ENCODE measurements at regions not wholly inside any gene's neighbourhood (a gene's known extent, or its start where the extent isn't known, plus 50 kb on each side); places are given as distances from the start of the nearest gene placed in this dataset.
A peak's percentile ranks its signal among the peaks of the same experiment; 100 is the strongest.

- no peak for DNase-seq
- Histone ChIP-seq H3K4me3 (no peak overlapping the region), H3K9me3 (no peaks in the 10 kb centered on the region), H3K27ac (no peak overlapping the region), H3K4me1 (peaks cover 0 to 8% of the 10 kb centered on the region in 2 donors), H3K36me3 (no peaks in the 10 kb centered on the region), H3K27me3 (no peaks in the 10 kb centered on the region)
- TF ChIP-seq POLR2A (IDR thresholded peaks at IDR 0.05) = no peak
- intact Hi-C loops (cut with DNase I; ENCODE audit: low total_unique reads) = no loop called here
Measured at GRCh38 chr14:95463171-95463901, 53.1 kb downstream of the SYNE3 start.

- DNase-seq = no peak
- Histone ChIP-seq H3K36me3 (no peaks in the 10 kb centered on the region), H3K4me3 (no peak overlapping the region), H3K27ac (no peak overlapping the region), H3K9me3 (no peaks in the 10 kb centered on the region), H3K4me1 (peaks cover 0 to 8% of the 10 kb centered on the region in 2 donors), H3K27me3 (no peaks in the 10 kb centered on the region)
- TF ChIP-seq, protein P1, sequence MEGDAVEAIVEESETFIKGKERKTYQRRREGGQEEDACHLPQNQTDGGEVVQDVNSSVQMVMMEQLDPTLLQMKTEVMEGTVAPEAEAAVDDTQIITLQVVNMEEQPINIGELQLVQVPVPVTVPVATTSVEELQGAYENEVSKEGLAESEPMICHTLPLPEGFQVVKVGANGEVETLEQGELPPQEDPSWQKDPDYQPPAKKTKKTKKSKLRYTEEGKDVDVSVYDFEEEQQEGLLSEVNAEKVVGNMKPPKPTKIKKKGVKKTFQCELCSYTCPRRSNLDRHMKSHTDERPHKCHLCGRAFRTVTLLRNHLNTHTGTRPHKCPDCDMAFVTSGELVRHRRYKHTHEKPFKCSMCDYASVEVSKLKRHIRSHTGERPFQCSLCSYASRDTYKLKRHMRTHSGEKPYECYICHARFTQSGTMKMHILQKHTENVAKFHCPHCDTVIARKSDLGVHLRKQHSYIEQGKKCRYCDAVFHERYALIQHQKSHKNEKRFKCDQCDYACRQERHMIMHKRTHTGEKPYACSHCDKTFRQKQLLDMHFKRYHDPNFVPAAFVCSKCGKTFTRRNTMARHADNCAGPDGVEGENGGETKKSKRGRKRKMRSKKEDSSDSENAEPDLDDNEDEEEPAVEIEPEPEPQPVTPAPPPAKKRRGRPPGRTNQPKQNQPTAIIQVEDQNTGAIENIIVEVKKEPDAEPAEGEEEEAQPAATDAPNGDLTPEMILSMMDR (IDR thresholded peaks at IDR 0.05) = no peak
- no peak for TF ChIP-seq POLR2A (IDR thresholded peaks at IDR 0.05)
- intact Hi-C loops (cut with DNase I; ENCODE audit: low total_unique reads) = no loop called here
Measured at GRCh38 chr14:95462491-95462890, 54.0 kb downstream of the SYNE3 start.

- H3K27ac ChIP-seq = peak overlapping the region in 1 of 2 donors; percentile 44
- no peaks in the 10 kb centered on the region for H3K9me3 ChIP-seq
- no peak overlapping the region for H3K4me3 ChIP-seq
- no peaks in the 10 kb centered on the region for H3K27me3 ChIP-seq
- DNase-seq = peak; percentile 51 to 60
- peaks cover 0 to 8% of the 10 kb centered on the region in 2 donors for H3K4me1 ChIP-seq
- no peaks in the 10 kb centered on the region for H3K36me3 ChIP-seq
- TF ChIP-seq POLR2A (IDR thresholded peaks at IDR 0.05) = no peak
- intact Hi-C loops (cut with DNase I; ENCODE audit: low total_unique reads) = no loop called here
Measured at GRCh38 chr14:95460647-95461478, 55.6 kb downstream of the SYNE3 start.

GRCh38 chr14:95458906-95459305 is 57.5 kb downstream of the SYNE3 start:
- no peaks in the 10 kb centered on the region for H3K36me3 ChIP-seq
- no peaks in the 10 kb centered on the region for H3K27me3 ChIP-seq
- no peak overlapping the region for H3K27ac ChIP-seq
- no peaks in the 10 kb centered on the region for H3K9me3 ChIP-seq
- intact Hi-C loops (cut with DNase I; ENCODE audit: low total_unique reads) = no loop called here
- TF ChIP-seq, protein P1 (IDR thresholded peaks at IDR 0.05) = no peak
- TF ChIP-seq POLR2A (IDR thresholded peaks at IDR 0.05) = no peak
- H3K4me1 ChIP-seq = peaks cover 0 to 8% of the 10 kb centered on the region in 2 donors
- DNase-seq = no peak
- H3K4me3 ChIP-seq = no peak overlapping the region

DNA sequence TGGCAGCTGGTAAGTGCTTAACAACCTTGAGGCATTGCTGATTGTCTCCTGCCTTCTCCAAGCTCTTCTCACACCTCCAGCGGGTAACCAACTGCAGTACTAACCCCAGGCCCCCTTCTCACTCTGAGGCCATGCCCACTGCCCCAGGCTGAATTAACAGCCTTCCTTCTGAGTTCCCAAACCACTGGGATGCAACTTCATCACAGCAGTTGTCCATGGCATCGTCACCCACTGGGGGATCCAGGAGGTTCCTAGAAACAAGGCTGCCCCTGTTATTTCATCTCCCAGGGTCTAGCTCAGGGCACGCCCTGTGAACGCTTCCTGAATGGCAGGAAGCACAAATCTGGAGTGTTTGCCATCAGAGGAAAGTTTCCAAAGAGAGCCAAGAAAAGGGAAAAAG is 58.0 kb downstream of the SYNE3 start:
- Histone ChIP-seq H3K4me1 (peaks cover 0 to 8% of the 10 kb centered on the region in 2 donors), H3K4me3 (no peak overlapping the region), H3K9me3 (no peaks in the 10 kb centered on the region), H3K36me3 (no peaks in the 10 kb centered on the region), H3K27ac (no peak overlapping the region), H3K27me3 (no peaks in the 10 kb centered on the region)
- no peak for TF ChIP-seq POLR2A (IDR thresholded peaks at IDR 0.05)
- TF ChIP-seq, protein P1 (IDR thresholded peaks at IDR 0.05) = no peak
- no peak for DNase-seq
- intact Hi-C loops (cut with DNase I; ENCODE audit: low total_unique reads) = no loop called here

- no peak overlapping the region for H3K4me3 ChIP-seq
- intact Hi-C loops (cut with DNase I; ENCODE audit: low total_unique reads) = no loop called here
- peaks cover 0 to 8% of the 10 kb centered on the region in 2 donors for H3K4me1 ChIP-seq
- no peaks in the 10 kb centered on the region for H3K9me3 ChIP-seq
- TF ChIP-seq, protein P1 (IDR thresholded peaks at IDR 0.05) = no peak
- no peak for TF ChIP-seq POLR2A (IDR thresholded peaks at IDR 0.05)
- DNase-seq = no peak
- no peaks in the 10 kb centered on the region for H3K36me3 ChIP-seq
- no peaks in the 10 kb centered on the region for H3K27me3 ChIP-seq
- H3K27ac ChIP-seq = no peak overlapping the region
Measured at GRCh38 chr14:95456281-95456680, 60.2 kb downstream of the SYNE3 start.

All from uterus (tissue), 3 donors.